ENCODE measurements at regions not wholly inside any gene's neighbourhood (a gene's known extent, or its start where the extent isn't known, plus 50 kb on each side); places are given as distances from the start of the nearest gene placed in this dataset.

- Histone ChIP-seq H3K9me3 (ENCODE audit: control insufficient read depth in 2 of 2, low read length in 2 of 2) (no peaks in the 10 kb centered on the region), H3K4me1 (ENCODE audit: control insufficient read depth, insufficient read depth, low read length) (no peaks in the 10 kb centered on the region), H3K4me3 (ENCODE audit: low read length in 2 of 2) (no peak overlapping the region), H3K9ac (ENCODE audit: low read length in 2 of 2) (no peak overlapping the region), H3K27me3 (ENCODE audit: control insufficient read depth in 1 of 2, insufficient read depth in 2 of 2, low read length in 2 of 2) (no peaks in the 10 kb centered on the region), H3K27ac (ENCODE audit: low read length) (no peak overlapping the region), H3K36me3 (ENCODE audit: control insufficient read depth in 2 of 2, insufficient read depth in 2 of 2, low read length in 2 of 2) (no peaks in the 10 kb centered on the region)
These were observed 341.3 kb upstream of the RBMY1B start for GRCh38 chrY:21169821-21170220.

- no peak overlapping the region for H3K27ac ChIP-seq (ENCODE audit: low read length)
- no peaks in the 10 kb centered on the region for H3K36me3 ChIP-seq (ENCODE audit: control insufficient read depth in 2 of 2, insufficient read depth in 2 of 2, low read length in 2 of 2)
- H3K27me3 ChIP-seq (ENCODE audit: control insufficient read depth in 1 of 2, insufficient read depth in 2 of 2, low read length in 2 of 2): no peaks in the 10 kb centered on the region
- no peak overlapping the region for H3K4me3 ChIP-seq (ENCODE audit: low read length in 2 of 2)
- H3K9me3 ChIP-seq (ENCODE audit: control insufficient read depth in 2 of 2, low read length in 2 of 2): no peaks in the 10 kb centered on the region
- no peaks in the 10 kb centered on the region for H3K4me1 ChIP-seq (ENCODE audit: control insufficient read depth, insufficient read depth, low read length)
- no peak overlapping the region for H3K9ac ChIP-seq (ENCODE audit: low read length in 2 of 2)
These were observed 336.3 kb upstream of the RBMY1B start for GRCh38 chrY:21174697-21175463.

- Histone ChIP-seq H3K27ac (ENCODE audit: low read length) (no peak overlapping the region), H3K4me3 (ENCODE audit: low read length in 2 of 2) (no peak overlapping the region), H3K27me3 (ENCODE audit: control insufficient read depth in 1 of 2, insufficient read depth in 2 of 2, low read length in 2 of 2) (no peaks in the 10 kb centered on the region), H3K36me3 (ENCODE audit: control insufficient read depth in 2 of 2, insufficient read depth in 2 of 2, low read length in 2 of 2) (no peaks in the 10 kb centered on the region), H3K4me1 (ENCODE audit: control insufficient read depth, insufficient read depth, low read length) (no peaks in the 10 kb centered on the region), H3K9me3 (ENCODE audit: control insufficient read depth in 2 of 2, low read length in 2 of 2) (no peaks in the 10 kb centered on the region), H3K9ac (ENCODE audit: low read length in 2 of 2) (no peak overlapping the region)
These were observed 335.6 kb upstream of the RBMY1B start for GRCh38 chrY:21175505-21175904.

- Histone ChIP-seq H3K27ac (ENCODE audit: low read length) (no peak overlapping the region), H3K4me1 (ENCODE audit: control insufficient read depth, insufficient read depth, low read length) (no peaks in the 10 kb centered on the region), H3K9me3 (ENCODE audit: control insufficient read depth in 2 of 2, low read length in 2 of 2) (no peaks in the 10 kb centered on the region), H3K27me3 (ENCODE audit: control insufficient read depth in 1 of 2, insufficient read depth in 2 of 2, low read length in 2 of 2) (no peaks in the 10 kb centered on the region), H3K36me3 (ENCODE audit: control insufficient read depth in 2 of 2, insufficient read depth in 2 of 2, low read length in 2 of 2) (no peaks in the 10 kb centered on the region), H3K9ac (ENCODE audit: low read length in 2 of 2) (no peak overlapping the region), H3K4me3 (ENCODE audit: low read length in 2 of 2) (no peak overlapping the region)
These were observed 333.8 kb upstream of the RBMY1B start for GRCh38 chrY:21177306-21177800.

- H3K9ac ChIP-seq (ENCODE audit: low read length in 2 of 2): no peak overlapping the region
- no peaks in the 10 kb centered on the region for H3K4me1 ChIP-seq (ENCODE audit: control insufficient read depth, insufficient read depth, low read length)
- H3K9me3 ChIP-seq (ENCODE audit: control insufficient read depth in 2 of 2, low read length in 2 of 2): no peaks in the 10 kb centered on the region
- H3K4me3 ChIP-seq (ENCODE audit: low read length in 2 of 2): no peak overlapping the region
- no peak overlapping the region for H3K27ac ChIP-seq (ENCODE audit: low read length)
- H3K36me3 ChIP-seq (ENCODE audit: control insufficient read depth in 2 of 2, insufficient read depth in 2 of 2, low read length in 2 of 2): no peaks in the 10 kb centered on the region
- no peaks in the 10 kb centered on the region for H3K27me3 ChIP-seq (ENCODE audit: control insufficient read depth in 1 of 2, insufficient read depth in 2 of 2, low read length in 2 of 2)
These were observed 332.9 kb upstream of the RBMY1B start for GRCh38 chrY:21178281-21178680.

- Histone ChIP-seq H3K9me3 (ENCODE audit: control insufficient read depth in 2 of 2, low read length in 2 of 2) (no peaks in the 10 kb centered on the region), H3K4me1 (ENCODE audit: control insufficient read depth, insufficient read depth, low read length) (no peaks in the 10 kb centered on the region), H3K27me3 (ENCODE audit: control insufficient read depth in 1 of 2, insufficient read depth in 2 of 2, low read length in 2 of 2) (no peaks in the 10 kb centered on the region), H3K4me3 (ENCODE audit: low read length in 2 of 2) (no peak overlapping the region), H3K27ac (ENCODE audit: low read length) (no peak overlapping the region), H3K36me3 (ENCODE audit: control insufficient read depth in 2 of 2, insufficient read depth in 2 of 2, low read length in 2 of 2) (no peaks in the 10 kb centered on the region), H3K9ac (ENCODE audit: low read length in 2 of 2) (no peak overlapping the region)
These were observed 330.2 kb upstream of the RBMY1B start for GRCh38 chrY:21180921-21181320.

- Histone ChIP-seq H3K4me3 (ENCODE audit: low read length in 2 of 2) (no peak overlapping the region), H3K27ac (ENCODE audit: low read length) (no peak overlapping the region), H3K36me3 (ENCODE audit: control insufficient read depth in 2 of 2, insufficient read depth in 2 of 2, low read length in 2 of 2) (no peaks in the 10 kb centered on the region), H3K4me1 (ENCODE audit: control insufficient read depth, insufficient read depth, low read length) (no peaks in the 10 kb centered on the region), H3K9ac (ENCODE audit: low read length in 2 of 2) (no peak overlapping the region), H3K27me3 (ENCODE audit: control insufficient read depth in 1 of 2, insufficient read depth in 2 of 2, low read length in 2 of 2) (no peaks in the 10 kb centered on the region), H3K9me3 (ENCODE audit: control insufficient read depth in 2 of 2, low read length in 2 of 2) (no peaks in the 10 kb centered on the region)
These were observed 326.9 kb upstream of the RBMY1B start for GRCh38 chrY:21184271-21184670.

- Histone ChIP-seq H3K9me3 (ENCODE audit: control insufficient read depth in 2 of 2, low read length in 2 of 2) (no peaks in the 10 kb centered on the region), H3K4me3 (ENCODE audit: low read length in 2 of 2) (no peak overlapping the region), H3K9ac (ENCODE audit: low read length in 2 of 2) (no peak overlapping the region), H3K27me3 (ENCODE audit: control insufficient read depth in 1 of 2, insufficient read depth in 2 of 2, low read length in 2 of 2) (no peaks in the 10 kb centered on the region), H3K4me1 (ENCODE audit: control insufficient read depth, insufficient read depth, low read length) (no peaks in the 10 kb centered on the region), H3K27ac (ENCODE audit: low read length) (no peak overlapping the region), H3K36me3 (ENCODE audit: control insufficient read depth in 2 of 2, insufficient read depth in 2 of 2, low read length in 2 of 2) (no peaks in the 10 kb centered on the region)
These were observed 325.6 kb upstream of the RBMY1B start for GRCh38 chrY:21185419-21186105.

GRCh38 chrY:21192694-21193093, 318.4 kb upstream of the RBMY1B start:
- H3K9ac ChIP-seq (ENCODE audit: low read length in 2 of 2): no peak overlapping the region
- H3K4me3 ChIP-seq (ENCODE audit: low read length in 2 of 2): no peak overlapping the region
- no peaks in the 10 kb centered on the region for H3K9me3 ChIP-seq (ENCODE audit: control insufficient read depth in 2 of 2, low read length in 2 of 2)
- no peak overlapping the region for H3K27ac ChIP-seq (ENCODE audit: low read length)
- H3K36me3 ChIP-seq (ENCODE audit: control insufficient read depth in 2 of 2, insufficient read depth in 2 of 2, low read length in 2 of 2): no peaks in the 10 kb centered on the region
- no peaks in the 10 kb centered on the region for H3K27me3 ChIP-seq (ENCODE audit: control insufficient read depth in 1 of 2, insufficient read depth in 2 of 2, low read length in 2 of 2)
- no peaks in the 10 kb centered on the region for H3K4me1 ChIP-seq (ENCODE audit: control insufficient read depth, insufficient read depth, low read length)

- H3K9me3 ChIP-seq (ENCODE audit: control insufficient read depth in 2 of 2, low read length in 2 of 2): no peaks in the 10 kb centered on the region
- H3K4me1 ChIP-seq (ENCODE audit: control insufficient read depth, insufficient read depth, low read length): no peaks in the 10 kb centered on the region
- H3K27ac ChIP-seq (ENCODE audit: low read length): no peak overlapping the region
- no peaks in the 10 kb centered on the region for H3K36me3 ChIP-seq (ENCODE audit: control insufficient read depth in 2 of 2, insufficient read depth in 2 of 2, low read length in 2 of 2)
- no peak overlapping the region for H3K9ac ChIP-seq (ENCODE audit: low read length in 2 of 2)
- no peak overlapping the region for H3K4me3 ChIP-seq (ENCODE audit: low read length in 2 of 2)
- no peaks in the 10 kb centered on the region for H3K27me3 ChIP-seq (ENCODE audit: control insufficient read depth in 1 of 2, insufficient read depth in 2 of 2, low read length in 2 of 2)
These were observed 310.9 kb upstream of the RBMY1B start for GRCh38 chrY:21200246-21200645.

GRCh38 chrY:21227849-21228248, 283.3 kb upstream of the RBMY1B start:
- Histone ChIP-seq H3K27me3 (ENCODE audit: control insufficient read depth in 1 of 2, insufficient read depth in 2 of 2, low read length in 2 of 2) (no peaks in the 10 kb centered on the region), H3K27ac (ENCODE audit: low read length) (no peak overlapping the region), H3K4me1 (ENCODE audit: control insufficient read depth, insufficient read depth, low read length) (no peaks in the 10 kb centered on the region), H3K9me3 (ENCODE audit: control insufficient read depth in 2 of 2, low read length in 2 of 2) (no peaks in the 10 kb centered on the region), H3K4me3 (ENCODE audit: low read length in 2 of 2) (no peak overlapping the region), H3K36me3 (ENCODE audit: control insufficient read depth in 2 of 2, insufficient read depth in 2 of 2, low read length in 2 of 2) (no peaks in the 10 kb centered on the region), H3K9ac (ENCODE audit: low read length in 2 of 2) (no peak overlapping the region)

All from stomach smooth muscle (tissue), 2 donors.